HepG2 (cell line): ENCODE measurements at regions not wholly inside any gene's neighbourhood (a gene's known extent, or its start where the extent isn't known, plus 50 kb on each side); places are given as distances from the start of the nearest gene placed in this dataset.

Experiments
- ATAC-seq: fragments of 200-7000 bp; cut with Tn5 transposase; 3 replicates; pipeline ENCODE4 v1.9.1; 2020; ENCODE audit warnings: mild to moderate bottlenecking, moderate library complexity
- BruUV-seq: library from RNA; stranded (reverse); fragments of 400-500 nt; replicated peaks from 2 replicates; lab custom pipeline; 2021; lab: Mats Ljungman, UMichigan
- CTCF ChIA-PET: fragments of 300-600 bp; formaldehyde crosslinking; extraction: SDS; loops from one replicate; lab custom pipeline; 2021; ENCODE audit warnings: low total read pairs, inconsistent platforms, low intra/inter-chr PET ratio; lab: Yijun Ruan, JAX
- POLR2A ChIA-PET: fragments of 350-600 bp; sonication (Branson Sonifier 250); formaldehyde crosslinking; loops from one replicate; lab custom pipeline; 2020; ENCODE audit warnings: antibody characterized with exemption, inconsistent platforms; lab: Yijun Ruan, JAX
- DNase-seq: peaks from one replicate; pipeline ENCODE4 v3.0.0-alpha.2; 2015; ENCODE audit warnings: low spot score
- FAIRE-seq: peaks from 3 replicates; lab custom pipeline; 2011; peaks lifted over from hg19 to GRCh38; lab: Jason Lieb, UNC
- H2AFZ ChIP-seq: one replicate; pipeline ENCODE4 v1.6.1; 2011; ENCODE audit warnings: low read length, inconsistent platforms
- H3K27ac ChIP-seq: fragments of 300-600 bp; 3 replicates; pipeline ENCODE4 v1.8.0; 2011; ENCODE audit warnings: mixed run types, mild to moderate bottlenecking, mixed read lengths, low read length, inconsistent platforms; ENCODE audit not compliant: insufficient read depth; ENCODE audit errors: extremely low read length
- H3K27me3 ChIP-seq, 2 experiments: fragments of 200-600 bp in 1 of 2; 2 replicates in 1 of 2; 3 replicates in 1 of 2; pipeline versions ENCODE4 v1.6.0 to v1.8.0; 2011; ENCODE audit warnings: low read length in 2 of 2, mild to moderate bottlenecking in 2 of 2, moderate library complexity in 2 of 2, inconsistent platforms in 1 of 2; ENCODE audit not compliant: insufficient read depth in 2 of 2, control insufficient read depth in 1 of 2
- H3K36me3 ChIP-seq, 2 experiments: fragments of 200-600 bp in 1 of 2; replicated peaks in 1 of 2; 2 replicates in 1 of 2; 3 replicates in 1 of 2; pipeline versions ENCODE4 v1.5.1 to v1.8.0; 2011; ENCODE audit warnings: low read length in 2 of 2, inconsistent platforms in 1 of 2; ENCODE audit not compliant: insufficient read depth in 2 of 2, control insufficient read depth in 1 of 2
- H3K4me1 ChIP-seq: 2 replicates; pipeline ENCODE4 v1.5.1; 2012; ENCODE audit warnings: low read length, inconsistent platforms; ENCODE audit not compliant: insufficient read depth
- H3K4me2 ChIP-seq: 2 replicates; pipeline ENCODE4 v1.6.0; 2011; ENCODE audit warnings: low read depth, low read length, inconsistent platforms
- H3K4me3 ChIP-seq, 3 experiments: fragments of 200-600 bp in 1 of 3; sonication (generic), shearing (Covaris generic) in 1 of 3; replicated peaks in 1 of 3; 2 replicates each; pipeline ENCODE4 v1.5.1; 2011 to 2016; ENCODE audit warnings: low read length in 3 of 3, inconsistent platforms in 2 of 3, low read depth in 2 of 3, mild to moderate bottlenecking in 2 of 3, control low read depth in 1 of 3, mixed read lengths in 1 of 3; ENCODE audit not compliant: insufficient read depth in 1 of 3
- H3K79me2 ChIP-seq: one replicate; pipeline ENCODE4 v1.6.1; 2011; ENCODE audit warnings: low read length, inconsistent platforms; ENCODE audit not compliant: insufficient read depth
- H3K9ac ChIP-seq: 2 replicates; pipeline ENCODE4 v1.6.0; 2011; ENCODE audit warnings: mild to moderate bottlenecking, low read depth, low read length, inconsistent platforms; ENCODE audit not compliant: insufficient read depth
- H3K9me3 ChIP-seq: 2 replicates; pipeline ENCODE4 v1.5.1; 2012; ENCODE audit warnings: mild to moderate bottlenecking, low read length
- H4K20me1 ChIP-seq: 2 replicates; pipeline ENCODE4 v1.6.0; 2011; ENCODE audit warnings: inconsistent platforms, mild to moderate bottlenecking, low read length, moderate library complexity; ENCODE audit not compliant: insufficient read depth
- ARNTL ChIP-seq: sonication (generic); formaldehyde crosslinking; IDR thresholded peaks from 2 replicates; pipeline ENCODE4 v1.4.0; 2020; ENCODE audit warnings: mild to moderate bottlenecking, missing genetic modification reagents
- MBD4 ChIP-seq: IDR thresholded peaks from 2 replicates; pipeline ENCODE4 v1.6.1; 2012; ENCODE audit warnings: low read length, inconsistent platforms, borderline replicate concordance
- NAIF1 ChIP-seq: sonication (generic); formaldehyde crosslinking; IDR thresholded peaks from 2 replicates; pipeline ENCODE4 v1.5.0; 2020; ENCODE audit warnings: mild to moderate bottlenecking, missing genetic modification reagents, borderline replicate concordance
- NFYC ChIP-seq: IDR thresholded peaks from 2 replicates; pipeline ENCODE4 v1.6.1; 2016; ENCODE audit warnings: missing genetic modification reagents, missing compliant biosample characterization
- PATZ1 ChIP-seq: sonication (generic); formaldehyde crosslinking; IDR thresholded peaks from 2 replicates; pipeline ENCODE4 v1.4.0; 2020; ENCODE audit warnings: missing genetic modification reagents
- PPARG ChIP-seq: conservative IDR thresholded peaks from 2 replicates; pipeline ENCODE4 v1.6.1; 2016; ENCODE audit warnings: missing biosample characterization, missing genetic modification reagents
- PTBP1 ChIP-seq: fragments of 200-400 bp; formaldehyde crosslinking; IDR thresholded peaks from 2 replicates; pipeline ENCODE4 v1.6.1; 2018; ENCODE audit warnings: low read length, low read depth; ENCODE audit not compliant: poor library complexity, severe bottlenecking
- RAD51 ChIP-seq: fragments of 450-650 bp; IDR thresholded peaks from 2 replicates; pipeline ENCODE4 v1.6.1; 2016; ENCODE audit warnings: borderline replicate concordance
- ZNF207 ChIP-seq: fragments of 450-650 bp; IDR thresholded peaks from 2 replicates; pipeline ENCODE4 v1.6.1; 2016; ENCODE audit warnings: antibody characterized with exemption, borderline replicate concordance
- ZNF260 ChIP-seq: sonication (generic); formaldehyde crosslinking; IDR thresholded peaks from 2 replicates; pipeline ENCODE4 v1.4.0; 2020; ENCODE audit warnings: missing genetic modification reagents, low read depth, mild to moderate bottlenecking, borderline replicate concordance
- ZNF282 ChIP-seq: fragments of 450-650 bp; IDR thresholded peaks from 2 replicates; pipeline ENCODE4 v1.6.1; 2018; ENCODE audit not compliant: partially characterized antibody
- WGBS: methylation state at CpG from one replicate; pipeline ENCODE4 v1.1.6; 2017; ENCODE audit warnings: low lambda C conversion rate; 5-methylcytosine and 5-hydroxymethylcytosine counted together
- in situ Hi-C: cut with HindIII; loops from 2 replicates; pipeline ENCODE4 v1.10.0; 2017; ENCODE audit warnings: low pct_unique_long_range_greater_than_20kb; ENCODE audit not compliant: extremely low pct_ligation_motif_present
- intact Hi-C: fragments of 100-400 bp; cut with micrococcal nuclease; formaldehyde crosslinking; loops from one replicate; pipeline ENCODE4 v1.10.0; 2022; ENCODE audit not compliant: unreplicated experiment
- TF ChIP-seq, protein P1 (sequence below): sonication (generic); formaldehyde crosslinking; IDR thresholded peaks from 2 replicates; pipeline ENCODE4 v1.4.0; 2020; ENCODE audit warnings: missing genetic modification reagents, mild to moderate bottlenecking, borderline replicate concordance
- TF ChIP-seq, protein P2 (sequence below): sonication (generic); IDR thresholded peaks from 2 replicates; pipeline ENCODE4 v1.6.1; 2016; ENCODE audit warnings: low read depth, borderline replicate concordance

GRCh38 chr13:22468824-22469223, 712.0 kb upstream of the SGCG start (continued):
- TF ChIP-seq NAIF1, result no peak
- TF ChIP-seq ZNF207, result no peak
- no peak for TF ChIP-seq ZNF282

DNA sequence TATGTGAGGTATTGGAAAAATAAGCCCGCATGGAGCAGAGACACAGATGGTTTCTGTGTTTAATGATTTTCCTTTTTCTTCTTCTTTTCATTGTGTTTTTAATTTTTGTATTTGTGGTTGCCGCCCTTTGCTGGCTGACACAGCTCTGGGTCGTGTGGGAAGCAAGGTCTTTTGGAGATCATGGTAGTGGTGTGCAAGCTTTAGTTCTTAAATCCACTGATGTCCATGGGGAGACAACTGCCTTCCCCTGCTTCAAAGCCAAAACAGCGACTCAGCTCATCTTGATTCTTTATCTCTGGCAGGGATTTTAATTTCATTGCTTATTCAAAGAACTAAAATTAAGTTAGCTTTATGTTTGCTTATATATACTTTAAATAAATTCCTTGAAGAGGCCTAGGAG, 711.3 kb upstream of the SGCG start:
- no TSS peak for BruUV-seq
- Histone ChIP-seq H3K27ac (no peak overlapping the region), H3K9me3 (no peaks in the 10 kb centered on the region), H3K79me2 (no peaks in the 10 kb centered on the region), H3K27me3 (peaks cover 0 to 9% of the 10 kb centered on the region in 2 experiments; a peak in 1 of 5 replicates), H4K20me1 (no peaks in the 10 kb centered on the region), H3K36me3 (no peaks in the 10 kb centered on the region), H3K4me3 (no peak overlapping the region), H3K4me1 (no peaks in the 10 kb centered on the region), H3K9ac (no peak overlapping the region), H2AFZ (no peak overlapping the region), H3K4me2 (no peak overlapping the region)
- 24% methylated on average over 4 of the region's 4 CpGs for WGBS
- DNase-seq (no peak), FAIRE-seq (no peak), ATAC-seq (no peak)
- in situ Hi-C loops, result no loop called here
- TF ChIP-seq ARNTL (CRISPR knock-in tag) (no peak), NFYC (CRISPR knock-in tag) (no peak), ZNF260 (no peak), PPARG (no peak), PATZ1 (no peak), PTBP1 (no peak), RAD51 (no peak), MBD4 (no peak)
- TF ChIP-seq, protein P1, sequence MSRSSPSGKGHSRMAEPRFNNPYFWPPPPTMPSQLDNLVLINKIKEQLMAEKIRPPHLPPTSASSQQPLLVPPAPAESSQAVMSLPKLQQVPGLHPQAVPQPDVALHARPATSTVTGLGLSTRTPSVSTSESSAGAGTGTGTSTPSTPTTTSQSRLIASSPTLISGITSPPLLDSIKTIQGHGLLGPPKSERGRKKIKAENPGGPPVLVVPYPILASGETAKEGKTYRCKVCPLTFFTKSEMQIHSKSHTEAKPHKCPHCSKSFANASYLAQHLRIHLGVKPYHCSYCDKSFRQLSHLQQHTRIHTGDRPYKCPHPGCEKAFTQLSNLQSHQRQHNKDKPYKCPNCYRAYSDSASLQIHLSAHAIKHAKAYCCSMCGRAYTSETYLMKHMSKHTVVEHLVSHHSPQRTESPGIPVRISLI (CRISPR knock-in tag), result no peak
- TF ChIP-seq, protein P2, sequence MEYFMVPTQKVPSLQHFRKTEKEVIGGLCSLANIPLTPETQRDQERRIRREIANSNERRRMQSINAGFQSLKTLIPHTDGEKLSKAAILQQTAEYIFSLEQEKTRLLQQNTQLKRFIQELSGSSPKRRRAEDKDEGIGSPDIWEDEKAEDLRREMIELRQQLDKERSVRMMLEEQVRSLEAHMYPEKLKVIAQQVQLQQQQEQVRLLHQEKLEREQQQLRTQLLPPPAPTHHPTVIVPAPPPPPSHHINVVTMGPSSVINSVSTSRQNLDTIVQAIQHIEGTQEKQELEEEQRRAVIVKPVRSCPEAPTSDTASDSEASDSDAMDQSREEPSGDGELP, result no peak
- POLR2A ChIA-PET, result no interaction called here
- CTCF ChIA-PET, result no interaction called here
- intact Hi-C loops, result no loop called here
